A673 (cell line): ENCODE measurements at regions not wholly inside any gene's neighbourhood (a gene's known extent, or its start where the extent isn't known, plus 50 kb on each side); places are given as distances from the start of the nearest gene placed in this dataset.

ENCODE experiments used
- BruUV-seq: library from RNA; stranded (reverse); fragments of 400-500 nt; replicated peaks from 2 replicates; lab custom pipeline; 2021; lab: Mats Ljungman, UMichigan
- CTCF ChIA-PET: fragments of 300-600 bp; sonication (Branson Sonifier 250); formaldehyde crosslinking; loops from one replicate; lab custom pipeline; 2022; ENCODE audit warnings: antibody characterized with exemption; lab: Charles Lee
- POLR2A ChIA-PET: fragments of 300-600 bp; sonication (Branson Sonifier 250); formaldehyde crosslinking; loops from one replicate; lab custom pipeline; 2022; ENCODE audit warnings: antibody characterized with exemption; ENCODE audit not compliant: low non-redundant PET; lab: Charles Lee
- DNase-seq: peaks from one replicate; pipeline ENCODE4 v3.0.0-alpha.2; 2015; ENCODE audit warnings: low spot score
- H3K27ac ChIP-seq: fragments of 200-600 bp; sonication (generic); 2 replicates; pipeline ENCODE4 v1.5.1; 2016; ENCODE audit warnings: mixed run types, low read depth, mild to moderate bottlenecking, mixed read lengths, antibody characterized with exemption, low read length; ENCODE audit not compliant: poor library complexity, severe bottlenecking
- H3K27me3 ChIP-seq: fragments of 200-600 bp; sonication (generic); replicated peaks from 2 replicates; pipeline ENCODE4 v1.6.1; 2017; ENCODE audit warnings: mixed run types, low read depth, mild to moderate bottlenecking, mixed read lengths, antibody characterized with exemption, low read length; ENCODE audit not compliant: insufficient read depth, poor library complexity
- H3K36me3 ChIP-seq: fragments of 200-600 bp; sonication (generic); 2 replicates; pipeline ENCODE4 v1.6.1; 2016; ENCODE audit warnings: mixed run types, mild to moderate bottlenecking, mixed read lengths, antibody characterized with exemption, low read length; ENCODE audit not compliant: insufficient read depth, poor library complexity, severe bottlenecking
- H3K4me1 ChIP-seq: fragments of 200-600 bp; sonication (generic); 2 replicates; pipeline ENCODE4 v1.6.1; 2017; ENCODE audit warnings: mixed run types, mild to moderate bottlenecking, mixed read lengths, antibody characterized with exemption, low read length; ENCODE audit not compliant: insufficient read depth, poor library complexity, severe bottlenecking
- H3K4me3 ChIP-seq: fragments of 200-600 bp; sonication (generic); 2 replicates; pipeline ENCODE4 v1.5.1; 2016; ENCODE audit warnings: low read depth, mixed run types, mild to moderate bottlenecking, mixed read lengths, low read length; ENCODE audit not compliant: poor library complexity, severe bottlenecking
- H3K9me3 ChIP-seq: fragments of 200-600 bp; sonication (generic); 2 replicates; pipeline ENCODE4 v1.6.1; 2016; ENCODE audit warnings: mixed run types, low read depth, mild to moderate bottlenecking, mixed read lengths, antibody characterized with exemption, low read length; ENCODE audit not compliant: poor library complexity, severe bottlenecking
- EZH2 ChIP-seq: fragments of 200-600 bp; sonication (generic); IDR thresholded peaks from 2 replicates; pipeline ENCODE4 v1.6.1; 2017; ENCODE audit warnings: borderline replicate concordance, low read depth, mild to moderate bottlenecking, mixed read lengths, antibody characterized with exemption, low read length; ENCODE audit not compliant: poor library complexity, severe bottlenecking
- intact Hi-C: fragments of 100-400 bp; cut with micrococcal nuclease; formaldehyde crosslinking; loops from one replicate; pipeline ENCODE4 v1.10.0; 2022; ENCODE audit not compliant: unreplicated experiment
- TF ChIP-seq, protein P1 (sequence below): fragments of 300-800, 200-600 bp; sonication (generic); conservative IDR thresholded peaks from 2 replicates; pipeline ENCODE4 v1.5.1; 2017; ENCODE audit warnings: low read depth, mild to moderate bottlenecking, antibody characterized with exemption, low read length, moderate library complexity, mixed read lengths

DNA sequence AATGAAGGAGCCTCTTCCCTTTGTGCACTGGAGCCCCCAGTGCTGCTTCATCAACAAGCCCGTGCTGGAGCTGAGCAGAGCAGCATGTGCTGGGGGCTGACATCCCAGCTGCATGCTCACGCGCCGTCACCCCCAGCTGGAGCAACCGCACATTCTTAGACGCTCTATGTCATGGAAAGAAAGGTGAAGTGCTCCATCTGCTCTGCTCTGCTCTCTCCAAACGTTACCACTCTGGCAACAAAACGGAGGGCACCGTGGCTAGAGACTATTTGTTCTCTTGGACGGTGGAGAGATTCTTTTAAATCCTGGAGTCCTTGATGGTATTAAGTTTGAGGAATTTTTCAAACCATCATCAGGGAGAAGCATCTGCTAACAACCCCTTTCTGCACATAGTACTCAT, 208.4 kb downstream of the C12orf75 start:
- Histone ChIP-seq H3K27ac (no peak overlapping the region), H3K4me3 (no peak overlapping the region), H3K36me3 (no peaks in the 10 kb centered on the region), H3K27me3 (no peaks in the 10 kb centered on the region), H3K9me3 (no peaks in the 10 kb centered on the region), H3K4me1 (no peaks in the 10 kb centered on the region)
- ChIA-PET POLR2A (no interaction called here), CTCF (no interaction called here)
- no peak for TF ChIP-seq EZH2
- TF ChIP-seq, protein P1, sequence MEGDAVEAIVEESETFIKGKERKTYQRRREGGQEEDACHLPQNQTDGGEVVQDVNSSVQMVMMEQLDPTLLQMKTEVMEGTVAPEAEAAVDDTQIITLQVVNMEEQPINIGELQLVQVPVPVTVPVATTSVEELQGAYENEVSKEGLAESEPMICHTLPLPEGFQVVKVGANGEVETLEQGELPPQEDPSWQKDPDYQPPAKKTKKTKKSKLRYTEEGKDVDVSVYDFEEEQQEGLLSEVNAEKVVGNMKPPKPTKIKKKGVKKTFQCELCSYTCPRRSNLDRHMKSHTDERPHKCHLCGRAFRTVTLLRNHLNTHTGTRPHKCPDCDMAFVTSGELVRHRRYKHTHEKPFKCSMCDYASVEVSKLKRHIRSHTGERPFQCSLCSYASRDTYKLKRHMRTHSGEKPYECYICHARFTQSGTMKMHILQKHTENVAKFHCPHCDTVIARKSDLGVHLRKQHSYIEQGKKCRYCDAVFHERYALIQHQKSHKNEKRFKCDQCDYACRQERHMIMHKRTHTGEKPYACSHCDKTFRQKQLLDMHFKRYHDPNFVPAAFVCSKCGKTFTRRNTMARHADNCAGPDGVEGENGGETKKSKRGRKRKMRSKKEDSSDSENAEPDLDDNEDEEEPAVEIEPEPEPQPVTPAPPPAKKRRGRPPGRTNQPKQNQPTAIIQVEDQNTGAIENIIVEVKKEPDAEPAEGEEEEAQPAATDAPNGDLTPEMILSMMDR, result no peak
- DNase-seq, result no peak
- intact Hi-C loops, result no loop called here
- BruUV-seq, result no TSS peak

DNA sequence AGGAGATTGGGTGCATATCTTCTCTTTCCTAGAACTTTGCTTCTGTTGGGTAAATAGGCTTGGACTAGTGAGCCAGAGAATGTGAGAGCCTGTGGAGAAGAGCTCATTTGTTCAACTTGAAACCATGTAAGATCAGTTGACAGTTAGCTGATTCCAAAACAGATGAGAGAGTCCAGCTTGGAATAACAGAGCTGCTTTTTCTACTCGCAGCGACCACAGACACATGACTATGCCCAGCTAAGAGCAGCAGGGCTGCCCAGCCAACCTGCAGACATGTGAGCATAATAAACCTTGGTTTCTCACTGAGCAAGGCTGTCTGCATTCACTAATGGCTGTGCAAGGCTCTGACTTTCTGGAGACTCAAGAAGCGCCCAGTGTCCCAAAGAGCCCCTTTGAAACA, 209.2 kb downstream of the C12orf75 start:
- ChIA-PET POLR2A (no interaction called here), CTCF (no interaction called here)
- no peak overlapping the region for H3K27ac ChIP-seq
- no peaks in the 10 kb centered on the region for H3K9me3 ChIP-seq
- no peaks in the 10 kb centered on the region for H3K4me1 ChIP-seq
- intact Hi-C loops, result no loop called here
- no TSS peak for BruUV-seq
- DNase-seq, result no peak
- no peak for TF ChIP-seq EZH2
- TF ChIP-seq, protein P1, result no peak
- H3K4me3 ChIP-seq, result no peak overlapping the region
- H3K27me3 ChIP-seq, result no peaks in the 10 kb centered on the region
- no peaks in the 10 kb centered on the region for H3K36me3 ChIP-seq

DNA sequence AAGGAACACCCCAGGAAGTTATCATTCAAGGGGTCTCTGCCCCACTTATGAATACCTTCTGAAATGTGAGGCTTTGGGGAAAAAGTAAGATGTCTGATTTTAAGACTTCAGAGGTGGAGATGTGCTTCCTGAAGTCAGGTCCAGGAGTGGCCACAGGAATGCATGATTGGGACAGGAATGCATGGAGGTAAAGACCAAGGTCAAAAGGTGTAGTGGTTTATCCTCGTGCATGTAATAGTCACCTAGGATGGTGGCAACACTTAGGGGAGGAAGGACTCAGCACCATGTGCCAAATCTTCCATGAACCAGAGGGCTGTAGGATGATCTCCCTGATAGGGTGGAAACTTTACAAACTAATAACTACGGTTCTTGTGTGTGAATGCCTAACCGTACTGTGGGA, 217.3 kb downstream of the C12orf75 start:
- H3K9me3 ChIP-seq, result no peaks in the 10 kb centered on the region
- H3K4me1 ChIP-seq, result no peaks in the 10 kb centered on the region
- BruUV-seq, result no TSS peak
- H3K4me3 ChIP-seq, result no peak overlapping the region
- CTCF ChIA-PET, result no interaction called here
- POLR2A ChIA-PET, result no interaction called here
- DNase-seq, result no peak
- intact Hi-C loops, result no loop called here
- no peak overlapping the region for H3K27ac ChIP-seq
- no peaks in the 10 kb centered on the region for H3K36me3 ChIP-seq
- no peaks in the 10 kb centered on the region for H3K27me3 ChIP-seq
- TF ChIP-seq EZH2, result no peak
- TF ChIP-seq, protein P1, result no peak
